Inferior parietal cortex (tissue), 1 donor: ENCODE measurements at regions not wholly inside any gene's neighbourhood (a gene's known extent, or its start where the extent isn't known, plus 50 kb on each side); places are given as distances from the start of the nearest gene placed in this dataset.

Experiments used
- DNase-seq: peaks from one replicate; pipeline ENCODE4 v3.0.0-alpha.2; 2016; ENCODE audit errors: extremely low spot score

DNA sequence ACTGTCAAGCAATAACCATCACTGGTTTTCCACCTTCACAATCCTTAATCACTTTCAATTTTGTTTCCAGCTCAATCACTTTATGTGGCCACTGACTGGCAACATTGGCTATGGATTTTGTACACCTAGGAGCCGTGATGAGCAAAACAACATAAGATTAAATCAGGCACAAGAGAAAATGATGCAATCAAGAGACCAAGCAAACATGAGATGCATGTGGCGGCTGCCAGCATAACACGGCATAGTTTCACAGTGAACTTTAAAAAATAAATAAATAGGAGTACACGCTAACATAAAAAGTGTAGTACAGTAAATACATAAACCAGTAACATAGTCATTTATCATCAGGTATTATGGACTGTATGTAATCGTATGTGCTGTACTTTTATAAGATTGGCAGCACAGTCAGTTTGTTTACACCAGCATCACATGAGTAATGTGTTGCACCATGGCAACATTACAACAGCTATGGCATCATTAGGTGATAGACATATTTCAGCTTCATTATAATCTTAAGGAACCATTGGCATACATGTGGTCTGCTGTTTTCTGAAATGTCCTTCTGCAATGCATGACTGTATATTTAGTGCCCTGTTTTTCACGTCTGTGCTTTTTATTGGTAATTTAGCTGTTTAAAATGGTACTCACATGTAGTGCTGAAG, 83.3 kb upstream of the PRDM11 start:
- DNase-seq, result no peak

DNA sequence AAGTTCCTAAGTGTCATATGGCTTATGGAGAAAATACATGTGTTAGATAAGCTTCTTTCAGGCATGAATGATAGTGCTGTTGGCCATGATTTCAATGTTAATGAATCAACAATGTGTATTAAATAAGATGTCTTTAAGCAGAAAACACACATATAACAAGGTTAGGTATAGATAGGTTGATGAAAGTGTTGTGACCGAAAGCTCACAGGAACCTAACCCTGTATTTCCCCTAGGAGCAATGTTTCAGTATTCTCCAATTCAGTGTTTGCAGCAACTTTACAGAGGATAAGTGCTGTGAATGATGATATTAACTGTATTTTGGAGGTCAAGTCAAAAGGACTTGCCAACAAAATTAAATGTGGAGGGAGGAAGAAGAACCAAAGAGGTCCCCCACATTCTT, 82.8 kb upstream of the PRDM11 start:
- no peak for DNase-seq

DNA sequence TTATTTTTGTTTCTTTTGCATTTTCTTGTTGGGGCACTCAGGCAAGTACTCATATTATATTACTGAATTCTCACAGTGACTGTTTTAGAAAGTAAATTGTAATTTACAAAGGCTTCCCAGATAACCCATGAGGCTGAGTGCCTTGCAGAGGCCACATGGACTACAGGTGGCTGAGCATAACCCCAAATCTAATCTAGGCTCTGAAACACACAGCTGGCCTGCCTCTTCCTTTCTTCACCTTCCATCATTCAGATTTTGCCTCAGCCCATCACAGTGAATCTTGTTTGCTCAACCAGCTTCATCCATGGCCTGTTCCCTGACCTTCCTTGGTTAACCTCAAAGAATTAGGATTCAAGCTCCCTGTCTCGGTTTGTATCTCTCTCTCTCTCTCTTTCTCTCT, 78.5 kb upstream of the PRDM11 start:
- no peak for DNase-seq

DNA sequence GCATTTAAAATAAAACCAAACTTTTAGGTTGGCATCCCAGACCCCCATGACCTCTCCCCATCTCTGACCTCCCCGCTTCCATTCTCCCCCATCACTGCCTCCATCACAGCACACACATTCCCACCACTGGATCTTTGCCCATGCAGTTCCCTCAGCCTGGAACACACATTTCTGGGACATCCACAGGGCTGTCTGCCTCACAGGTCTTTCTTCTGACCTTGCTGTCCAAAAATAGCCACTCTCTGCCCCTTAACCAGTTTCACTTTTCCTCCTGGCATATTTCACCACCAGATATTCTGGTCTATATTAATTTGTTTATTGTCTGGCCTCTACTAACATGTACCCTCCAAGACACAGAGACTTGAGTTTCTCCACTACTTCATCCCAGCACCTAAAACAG, 75.2 kb upstream of the PRDM11 start:
- DNase-seq, result no peak

DNA sequence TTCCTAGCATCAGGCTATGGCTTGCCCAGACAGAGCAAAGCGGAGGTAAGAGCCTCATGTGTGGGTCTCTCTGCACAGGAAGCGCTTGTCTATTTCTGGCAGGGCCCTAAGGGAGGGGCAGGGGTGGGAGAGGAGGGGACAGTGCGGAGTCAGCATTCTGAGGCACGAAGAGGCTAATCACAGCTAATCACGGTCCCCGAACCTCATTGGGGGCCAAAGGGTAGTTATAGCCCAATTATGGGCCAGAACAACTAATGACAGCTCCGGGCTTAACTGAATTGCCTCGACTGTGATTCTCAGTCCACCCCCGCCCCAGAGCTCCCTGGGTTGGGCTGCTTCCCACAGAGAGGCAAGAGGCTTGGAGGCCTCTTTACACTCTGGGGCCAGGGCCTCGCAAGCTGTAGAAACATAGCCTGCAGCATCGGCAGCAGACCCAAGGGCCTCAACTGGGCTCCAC, 72.7 kb upstream of the PRDM11 start:
- DNase-seq, result no peak

DNA sequence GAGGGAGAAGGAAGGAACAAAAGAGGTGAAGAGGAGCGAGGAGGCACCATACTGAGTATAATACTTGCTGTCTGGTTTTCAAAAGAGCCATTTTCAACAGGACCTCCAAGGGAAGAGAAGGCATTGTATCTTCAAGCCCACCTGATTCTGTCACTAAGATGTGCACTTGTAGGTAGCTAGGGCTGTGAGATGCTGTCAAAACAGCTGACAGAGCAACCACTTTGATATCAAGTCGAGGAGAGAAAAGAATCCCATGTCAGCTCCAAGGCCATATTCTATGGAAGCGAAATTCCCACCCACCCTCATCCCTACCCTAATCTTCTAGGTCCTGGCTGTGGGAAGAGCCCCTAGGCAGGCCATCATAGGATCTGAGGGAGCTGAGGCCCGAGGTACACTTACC, 70.9 kb upstream of the PRDM11 start:
- no peak for DNase-seq

DNA sequence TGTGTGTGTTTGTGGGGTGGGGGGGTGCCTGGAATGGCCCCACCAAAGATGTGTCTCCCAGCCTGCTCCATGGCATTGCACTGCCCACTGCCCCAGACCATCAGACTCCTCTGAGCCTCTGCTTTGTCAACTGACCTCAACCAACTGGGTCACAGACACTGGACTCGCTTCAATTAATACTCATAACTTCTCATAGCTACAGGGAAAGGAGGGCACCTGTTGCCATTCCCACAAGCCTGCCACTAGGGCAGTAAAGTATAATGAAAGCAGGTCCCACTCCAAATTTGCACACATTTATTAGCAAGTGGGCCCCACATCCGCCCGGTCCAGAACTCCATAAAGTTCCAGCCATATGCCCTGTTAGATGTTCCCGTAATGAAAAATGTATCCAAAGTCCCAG, 70.5 kb upstream of the PRDM11 start:
- DNase-seq, result no peak

DNA sequence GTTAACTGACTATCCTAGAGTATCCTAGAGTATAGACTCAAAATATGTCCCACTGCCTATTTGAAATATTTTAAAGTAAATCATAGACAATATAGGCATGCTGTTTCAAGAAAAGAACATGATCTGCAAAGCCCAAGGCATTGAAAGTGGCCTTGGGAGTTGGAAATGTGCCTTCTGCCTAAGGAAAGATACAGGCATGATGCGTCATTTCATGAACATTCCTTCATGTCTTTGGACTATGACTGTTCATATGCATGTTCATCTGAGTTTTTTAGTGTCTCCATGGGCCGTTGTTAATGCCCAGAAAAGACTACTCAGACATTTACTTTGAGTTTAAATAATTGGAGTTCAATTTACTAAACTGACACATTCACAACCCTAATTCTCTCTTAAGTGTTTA, 69.7 kb upstream of the PRDM11 start:
- DNase-seq, result no peak

DNA sequence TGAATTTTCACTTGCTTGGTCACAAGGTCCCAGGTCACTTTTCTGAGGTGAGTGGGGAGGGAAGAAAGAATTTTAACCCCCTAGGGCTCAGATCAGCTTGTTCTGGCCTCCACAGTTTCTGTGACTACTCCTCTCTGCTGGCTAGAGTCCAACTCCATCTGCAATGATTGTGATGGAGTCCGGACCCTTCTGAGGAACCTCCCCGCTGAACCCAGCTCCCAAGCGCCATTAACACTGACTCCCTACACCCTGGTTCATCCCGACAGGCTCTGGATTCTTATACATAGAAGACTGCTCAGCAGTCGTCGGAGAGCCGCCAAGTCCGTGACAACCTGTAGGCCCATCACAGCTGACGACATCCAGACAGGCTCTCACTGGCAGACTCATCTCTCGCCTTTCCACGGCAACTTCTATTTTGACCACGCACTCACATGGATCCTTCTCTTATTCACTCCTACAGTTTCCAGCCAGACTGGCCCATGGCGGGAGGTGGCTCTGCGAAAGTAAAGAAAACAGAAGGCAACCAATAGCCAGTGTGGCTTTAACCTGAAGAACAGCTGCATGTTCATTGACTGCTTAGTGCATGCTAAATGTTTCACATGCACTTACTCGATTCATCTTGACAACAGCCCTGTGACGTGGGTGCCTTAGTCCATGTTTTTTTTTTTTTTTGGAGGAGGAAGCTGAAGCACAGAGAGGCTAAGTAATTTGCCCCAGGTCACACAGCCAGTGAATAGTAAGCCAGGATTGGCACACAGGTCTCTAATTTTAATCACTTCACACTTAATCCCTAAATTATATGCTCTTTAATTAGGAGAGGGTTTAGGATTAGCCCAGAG, 68.0 kb upstream of the PRDM11 start:
- peak; percentile 45 for DNase-seq

DNA sequence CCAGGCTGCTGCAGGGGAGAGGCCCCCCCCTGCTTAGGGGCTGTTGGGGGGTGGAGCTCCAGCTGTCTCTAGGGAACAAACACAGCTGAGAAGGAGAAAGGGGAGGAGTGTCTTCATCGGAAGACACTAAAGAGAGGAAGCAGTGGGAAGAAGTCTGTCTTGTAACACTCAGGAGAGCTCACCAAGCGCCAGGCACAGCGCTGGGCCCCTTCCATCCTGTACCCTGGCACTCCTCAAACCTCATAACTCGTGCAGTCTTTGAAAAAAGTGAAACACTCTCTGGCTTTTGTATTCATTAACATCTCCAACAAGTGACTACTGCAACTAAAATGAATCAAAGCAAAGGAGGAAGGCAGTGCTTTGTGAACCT, 67.4 kb upstream of the PRDM11 start:
- no peak for DNase-seq

DNA sequence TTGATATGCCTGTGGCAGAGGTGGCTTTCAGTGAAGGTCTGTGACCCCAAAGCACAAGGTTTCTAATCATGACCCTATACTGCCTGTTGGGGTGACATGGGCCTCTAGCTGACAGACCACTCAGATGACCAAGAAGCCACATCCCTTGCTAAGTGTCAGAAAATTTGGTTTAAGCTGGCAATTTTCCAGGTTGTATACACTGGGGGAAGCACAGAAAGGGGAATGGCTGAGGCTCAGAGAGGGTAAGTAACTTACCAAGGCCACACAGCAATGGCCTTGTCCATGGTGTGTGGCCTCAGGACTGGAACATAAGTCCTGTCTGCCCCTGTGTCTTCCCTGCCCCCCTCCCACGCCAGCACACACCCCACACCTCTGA, 66.9 kb upstream of the PRDM11 start:
- no peak for DNase-seq

DNA sequence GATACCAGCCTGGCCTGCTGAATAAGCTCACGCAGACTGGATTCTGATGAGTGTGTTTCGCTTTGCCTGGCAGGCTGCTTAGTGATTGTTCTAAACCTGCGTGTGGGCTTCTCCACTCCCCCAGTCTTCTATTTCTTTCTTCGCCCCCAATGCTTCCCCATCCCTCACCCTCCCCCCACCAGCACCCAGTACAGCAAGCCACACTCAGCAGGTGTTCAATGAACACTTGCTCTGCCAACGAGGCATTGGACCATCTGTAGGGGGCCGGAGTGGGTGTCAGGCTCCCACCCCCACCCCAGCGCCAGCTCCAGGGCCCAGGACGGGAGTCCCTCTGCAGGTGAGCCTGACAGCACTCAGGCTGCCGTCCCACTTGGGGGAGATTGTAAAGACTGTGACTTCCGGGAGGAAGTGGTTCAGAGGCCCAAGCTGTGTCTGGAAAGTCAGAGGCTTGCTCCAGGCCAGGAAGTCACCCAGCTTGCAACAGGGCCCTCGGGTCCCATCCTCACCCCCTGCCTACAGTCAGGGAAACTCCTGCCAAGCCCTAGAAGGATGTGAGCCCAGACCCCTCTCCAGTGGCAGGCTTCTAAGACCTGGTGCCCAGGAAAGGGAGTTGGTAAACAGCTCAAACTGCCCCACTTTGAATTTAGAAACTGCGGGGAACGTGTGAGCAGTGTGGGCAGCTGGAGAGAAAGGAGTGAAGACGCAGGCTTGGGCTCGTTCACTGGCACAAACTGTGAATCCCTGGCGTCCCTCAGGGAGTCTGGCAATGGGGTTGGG, 66.3 kb upstream of the PRDM11 start:
- DNase-seq, result no peak

DNA sequence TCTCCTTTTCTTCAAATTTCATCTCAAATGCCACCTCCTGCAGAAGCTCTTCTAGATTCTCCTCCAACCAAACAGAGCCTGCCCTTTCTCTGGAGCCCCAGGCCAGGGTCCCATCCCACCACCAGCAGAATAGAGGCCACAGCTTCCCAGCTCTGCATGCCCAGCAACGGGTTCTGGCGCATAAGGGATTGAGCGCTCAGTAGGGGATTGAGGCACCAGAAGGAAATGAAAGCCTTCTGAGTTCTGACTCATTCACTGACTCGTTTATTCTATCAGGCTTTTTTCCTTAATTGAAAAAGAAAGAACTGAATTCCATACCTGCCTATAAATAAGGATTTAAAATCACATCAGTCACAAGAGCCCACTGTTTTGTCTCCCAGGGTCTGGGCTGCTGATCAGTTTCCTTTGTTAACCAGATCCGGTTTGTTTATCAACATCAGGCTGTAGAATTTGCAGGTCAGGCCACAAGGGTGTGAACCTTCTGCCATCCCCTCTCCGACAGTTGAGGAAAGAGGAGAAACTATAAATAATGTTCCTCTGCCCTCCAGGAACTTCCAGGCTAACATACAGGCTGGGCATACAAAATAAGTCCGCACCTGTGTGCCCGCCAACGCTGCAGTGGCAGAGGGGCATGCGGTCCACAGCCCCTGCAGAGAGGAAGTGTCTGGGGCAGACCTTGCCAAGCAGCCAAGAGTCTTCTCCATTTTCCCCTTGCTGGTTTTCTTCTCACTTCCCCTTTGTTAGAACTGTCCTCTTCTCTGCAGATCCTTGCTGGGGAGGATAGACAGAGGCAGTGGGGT, 63.5 kb upstream of the PRDM11 start:
- DNase-seq, result no peak

DNA sequence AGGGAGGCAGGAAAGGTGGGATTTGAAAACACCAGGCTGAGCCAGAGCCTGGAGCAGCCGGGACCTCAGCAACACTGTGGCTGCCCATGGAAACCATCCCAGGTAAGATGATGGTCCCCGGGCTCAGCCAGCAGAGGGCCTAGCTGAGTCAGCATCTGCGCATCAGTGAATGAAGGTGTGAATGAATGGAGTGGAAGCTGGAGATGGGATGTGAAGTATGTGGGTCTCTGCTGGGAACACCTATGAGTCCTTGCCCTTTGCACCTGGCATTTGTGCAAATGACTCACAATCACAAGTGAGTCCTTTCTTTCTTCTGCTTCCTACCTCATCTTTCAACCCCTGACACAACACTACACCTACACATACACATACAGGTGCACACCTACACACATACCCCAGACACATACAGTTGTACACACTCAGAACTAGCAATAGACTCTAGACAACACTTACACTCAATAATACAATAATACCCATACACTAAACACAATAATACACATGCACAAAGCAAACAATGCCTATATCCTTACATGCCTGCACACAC, 62.8 kb upstream of the PRDM11 start:
- DNase-seq, result no peak

DNA sequence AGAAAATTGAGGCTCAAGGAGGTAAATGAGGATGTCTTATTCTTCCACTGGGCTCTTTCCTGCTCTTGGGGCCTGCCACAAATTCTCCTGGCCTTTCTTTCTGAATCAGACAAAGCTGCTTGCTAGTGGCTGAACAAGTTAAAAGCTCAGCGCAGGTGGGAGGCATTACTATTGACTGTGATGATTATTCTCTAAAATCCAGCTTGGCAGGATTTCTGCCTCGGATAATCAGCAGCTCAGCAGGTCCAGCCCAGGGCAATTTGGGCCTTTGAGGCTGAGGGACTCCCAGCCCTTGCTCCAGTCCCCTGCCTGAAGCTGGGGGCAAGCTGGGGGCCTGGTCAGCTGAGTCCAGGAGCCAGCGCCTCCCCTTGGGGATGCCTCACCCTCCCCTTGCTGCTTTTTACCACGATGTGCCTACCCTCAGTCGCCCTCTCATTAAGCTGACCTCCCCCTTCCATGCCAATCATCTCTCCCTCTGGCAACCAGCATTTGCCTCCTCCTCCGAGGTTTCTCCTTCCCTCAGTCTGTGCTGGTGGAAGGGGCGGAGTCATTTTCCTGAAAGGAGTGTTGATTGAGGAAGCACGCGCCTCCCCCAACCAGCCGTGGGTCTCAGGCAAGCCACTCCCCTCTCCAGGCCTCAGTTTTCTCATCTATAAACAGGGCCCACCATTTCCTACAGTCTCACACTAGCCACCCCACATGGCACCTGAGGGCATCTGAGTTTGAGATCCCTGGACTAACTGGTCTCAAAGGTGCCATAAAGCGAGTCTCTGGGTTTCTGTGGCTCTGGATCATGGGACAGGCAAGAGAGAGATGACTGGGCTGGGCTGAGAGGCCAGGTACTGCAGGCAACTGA, 60.6 kb upstream of the PRDM11 start:
- DNase-seq, result no peak

DNA sequence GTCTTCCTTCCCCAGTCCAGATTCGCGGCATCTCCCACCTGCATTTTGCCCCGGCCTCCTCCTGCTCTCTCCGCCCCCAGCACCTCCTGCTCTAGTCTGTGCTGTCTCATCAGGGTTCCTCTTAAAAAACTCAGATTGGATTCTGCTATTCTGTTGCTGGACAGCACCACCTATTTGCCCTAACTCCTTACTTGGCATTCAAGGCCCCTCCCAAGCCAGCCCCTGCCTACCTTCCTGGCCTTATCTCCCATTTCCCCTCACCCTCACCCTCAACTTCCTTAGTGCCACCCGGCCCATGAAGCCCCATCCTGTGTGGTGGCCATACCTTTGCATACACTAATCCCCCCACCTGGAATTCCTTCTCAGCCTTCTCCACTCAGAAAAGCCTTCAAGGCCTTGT, 59.9 kb upstream of the PRDM11 start:
- DNase-seq, result no peak

DNA sequence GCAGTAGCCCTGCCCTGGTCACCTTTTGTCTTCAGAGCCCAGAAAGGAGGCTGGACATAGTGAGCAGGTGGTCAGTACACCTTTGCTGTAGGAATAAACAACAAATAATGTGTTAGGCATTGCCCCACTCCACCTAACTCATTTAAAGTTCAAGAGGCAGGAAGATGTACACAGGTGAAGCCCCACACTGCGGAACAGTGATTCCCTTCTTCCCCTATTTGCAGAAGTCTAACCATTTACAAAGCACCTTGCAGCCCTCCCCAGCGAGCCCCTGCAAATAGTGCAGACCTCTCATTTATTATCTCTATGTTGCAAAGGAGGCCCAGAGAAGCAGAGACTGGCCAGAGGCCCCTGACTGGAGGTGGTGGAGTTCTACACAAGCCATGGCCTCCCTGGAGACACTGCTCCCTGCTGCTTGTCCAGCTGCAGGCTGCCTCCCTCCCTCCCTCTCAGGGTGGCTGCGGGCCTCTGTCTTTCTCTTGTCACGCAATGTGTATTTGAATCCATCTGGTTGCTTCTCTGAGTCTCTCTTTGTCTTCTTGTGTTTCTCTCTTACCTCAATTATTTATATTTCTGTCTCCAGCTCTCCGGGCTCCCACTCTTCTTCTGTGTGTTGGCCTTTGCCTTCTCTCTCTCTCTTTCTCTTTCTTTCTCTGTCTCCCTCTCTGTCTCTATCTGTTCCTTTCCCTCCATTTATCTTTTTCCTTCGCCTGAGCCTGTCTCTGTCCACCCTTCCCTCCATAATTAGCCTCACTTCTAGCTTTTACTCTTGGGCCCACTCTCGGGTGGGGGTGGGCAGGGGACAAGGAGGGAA, 59.1 kb upstream of the PRDM11 start:
- DNase-seq, result no peak

DNA sequence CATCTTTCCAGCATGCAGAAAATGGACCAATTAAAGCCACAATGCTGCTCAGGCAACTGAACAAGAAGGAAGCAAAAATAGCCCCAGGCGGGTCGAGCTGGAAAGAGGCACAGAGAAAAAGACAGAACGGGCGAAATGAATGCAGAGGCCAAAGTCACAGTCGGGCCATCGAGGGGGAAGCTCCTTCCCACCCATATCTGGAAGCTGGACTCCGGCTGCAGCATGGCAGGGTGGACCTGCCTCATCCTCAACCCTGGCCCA, 58.6 kb upstream of the PRDM11 start:
- no peak for DNase-seq

DNA sequence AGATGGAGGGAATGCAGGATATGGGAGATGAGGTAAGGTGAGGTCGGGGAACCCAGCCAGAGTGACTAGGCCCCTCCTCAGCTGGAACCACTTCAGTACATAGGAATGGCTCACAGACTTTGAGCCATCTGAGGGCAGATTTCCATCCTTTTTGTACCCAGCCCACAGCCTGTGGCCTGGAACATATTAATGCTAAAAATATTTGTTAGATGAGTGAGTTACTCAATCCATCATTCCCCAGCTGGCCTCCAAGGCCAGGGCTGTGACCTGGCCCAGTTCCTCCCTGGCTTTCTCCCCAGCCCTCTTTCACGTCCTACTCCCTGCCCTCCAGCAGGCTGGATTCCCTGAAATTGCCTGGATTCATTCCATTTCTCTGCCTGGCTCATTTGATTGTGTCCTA, 57.2 kb upstream of the PRDM11 start:
- DNase-seq, result no peak
